ENCODE measurements at regions not wholly inside any gene's neighbourhood (a gene's known extent, or its start where the extent isn't known, plus 50 kb on each side); places are given as distances from the start of the nearest gene placed in this dataset.

- DNase-seq (ENCODE audit: low read depth, low spot score): no peak
Observed at GRCh38 chr10:126783806-126784557, 113.5 kb upstream of the C10orf90 start.

DNA sequence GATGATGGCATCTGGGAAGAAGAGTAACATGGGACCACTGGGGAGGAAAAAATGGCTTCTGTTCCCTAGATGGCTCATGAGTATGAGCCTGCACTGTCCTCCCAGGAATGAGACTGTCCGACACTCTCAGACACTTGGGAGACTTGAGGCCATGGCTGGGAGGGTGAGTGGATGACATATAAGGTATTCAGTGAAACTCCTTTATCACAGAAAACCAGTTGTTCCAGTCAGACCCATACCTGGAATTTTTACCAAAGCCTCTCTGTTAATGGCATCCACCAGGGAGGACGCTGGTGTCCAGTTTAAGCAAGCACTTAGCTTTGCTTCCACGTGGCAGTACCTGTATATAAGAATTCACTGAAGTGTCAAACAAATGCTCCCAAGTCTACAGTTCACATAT lies 116.7 kb upstream of the C10orf90 start:
- no peak for DNase-seq (ENCODE audit: low read depth, low spot score)

- no peak for DNase-seq (ENCODE audit: low read depth, low spot score)
Observed at GRCh38 chr10:126795318-126795717, 109.9 kb upstream of the DOCK1 start.

- DNase-seq (ENCODE audit: low read depth, low spot score): no peak
Observed at GRCh38 chr10:126798649-126799048, 106.6 kb upstream of the DOCK1 start.

DNA sequence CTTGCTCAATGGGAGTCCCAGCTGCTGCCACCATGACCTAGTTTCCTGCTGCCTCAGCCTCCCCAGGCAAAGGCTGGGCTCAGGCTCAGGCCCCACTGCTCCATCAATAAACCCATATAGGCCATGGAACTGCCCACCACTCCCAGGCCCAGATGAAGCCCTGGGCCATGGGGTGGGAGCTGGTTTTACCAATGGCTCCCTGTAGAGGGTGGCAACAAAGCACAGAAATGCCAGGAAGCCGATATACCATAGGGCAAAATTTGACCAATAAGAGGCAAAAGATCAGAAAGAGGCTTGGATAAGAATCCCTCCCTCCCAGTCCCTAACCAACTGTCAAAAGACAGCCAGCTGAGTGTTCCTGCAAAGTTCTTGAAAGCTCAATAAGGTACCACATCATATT lies 101.8 kb upstream of the DOCK1 start:
- DNase-seq (ENCODE audit: low read depth, low spot score): no peak

DNA sequence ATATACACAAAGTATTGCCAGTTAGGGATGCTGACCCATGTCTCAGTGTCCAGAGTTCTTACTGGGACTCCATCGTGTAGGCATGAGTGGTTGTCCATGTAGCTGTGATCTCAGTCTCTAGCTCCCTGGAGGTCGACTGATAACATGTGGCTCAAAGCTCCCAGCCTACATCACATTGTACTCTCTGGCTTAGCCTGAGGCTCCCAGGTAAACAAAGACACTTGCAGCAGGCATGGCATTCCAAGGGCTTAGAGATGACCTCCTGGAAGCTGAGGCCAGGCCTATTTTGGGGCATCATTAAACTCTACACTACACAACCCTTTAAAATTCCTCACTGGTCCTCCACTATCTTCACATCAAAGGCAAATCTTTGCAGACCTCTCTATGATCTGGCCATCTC lies 100.8 kb upstream of the DOCK1 start:
- no peak for DNase-seq (ENCODE audit: low read depth, low spot score)

GRCh38 chr10:126806498-126806897 lies 98.7 kb upstream of the DOCK1 start:
- no peak for DNase-seq (ENCODE audit: low read depth, low spot score)

DNA sequence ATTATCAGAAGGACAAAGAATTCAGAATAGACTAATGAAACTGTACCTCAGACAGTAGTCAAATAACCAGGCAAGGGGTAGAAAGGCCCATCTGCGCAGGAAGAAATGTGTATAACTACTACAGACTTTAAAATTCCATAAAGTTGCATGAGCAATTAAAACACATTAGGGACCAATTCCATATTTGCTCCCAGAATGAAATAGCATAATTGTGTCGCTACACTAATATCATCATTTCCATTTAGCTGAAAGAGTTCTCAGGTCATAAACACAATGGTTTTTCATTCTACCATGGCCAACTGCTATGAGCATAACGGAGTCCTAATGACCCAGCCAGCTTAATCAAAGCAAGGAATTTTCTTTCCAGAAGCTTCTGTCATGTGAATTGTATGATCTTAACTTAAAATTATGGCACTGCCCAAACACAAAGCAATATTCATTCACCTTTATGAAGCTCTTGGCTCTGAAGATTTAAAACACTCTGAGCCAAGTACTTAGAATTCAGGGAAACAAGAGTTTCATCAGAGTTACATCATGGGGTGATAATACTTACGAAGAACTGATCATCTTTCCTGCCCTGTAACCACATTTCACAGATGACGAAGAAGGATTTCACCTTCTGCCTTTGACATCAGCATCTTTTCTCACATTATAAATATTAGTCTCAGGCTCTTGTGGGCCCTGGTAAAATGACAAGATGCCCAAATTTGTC lies 98.1 kb upstream of the DOCK1 start:
- no peak for DNase-seq (ENCODE audit: low read depth, low spot score)

GRCh38 chr10:126808103-126808502 lies 97.1 kb upstream of the DOCK1 start:
- DNase-seq (ENCODE audit: low read depth, low spot score): no peak

DNA sequence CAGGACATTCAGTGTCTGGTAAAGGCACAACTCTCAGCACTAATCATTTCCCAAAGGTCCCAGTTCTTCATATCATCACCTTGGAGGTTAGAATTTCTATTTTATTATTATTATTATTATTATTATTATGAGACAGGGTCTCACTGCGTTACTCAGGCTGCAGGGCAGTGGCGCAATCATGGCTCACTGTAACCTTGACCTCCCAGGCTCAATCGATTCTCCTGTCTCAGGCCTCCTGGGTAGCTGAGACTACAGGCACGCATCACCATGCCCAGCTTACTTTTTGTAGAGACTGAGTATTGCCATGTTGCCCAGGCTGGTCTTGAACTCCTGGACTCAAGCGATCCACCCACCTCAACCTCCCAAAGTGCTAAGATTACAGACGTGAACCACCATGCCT lies 91.8 kb upstream of the DOCK1 start:
- DNase-seq (ENCODE audit: low read depth, low spot score): no peak

- DNase-seq (ENCODE audit: low read depth, low spot score): no peak
Observed at GRCh38 chr10:126833542-126833941, 71.7 kb upstream of the DOCK1 start.

- DNase-seq (ENCODE audit: low read depth, low spot score): no peak
Observed at GRCh38 chr10:126836009-126836408, 69.2 kb upstream of the DOCK1 start.

- no peak for DNase-seq (ENCODE audit: low read depth, low spot score)
Observed at GRCh38 chr10:126838316-126838715, 66.9 kb upstream of the DOCK1 start.

DNA sequence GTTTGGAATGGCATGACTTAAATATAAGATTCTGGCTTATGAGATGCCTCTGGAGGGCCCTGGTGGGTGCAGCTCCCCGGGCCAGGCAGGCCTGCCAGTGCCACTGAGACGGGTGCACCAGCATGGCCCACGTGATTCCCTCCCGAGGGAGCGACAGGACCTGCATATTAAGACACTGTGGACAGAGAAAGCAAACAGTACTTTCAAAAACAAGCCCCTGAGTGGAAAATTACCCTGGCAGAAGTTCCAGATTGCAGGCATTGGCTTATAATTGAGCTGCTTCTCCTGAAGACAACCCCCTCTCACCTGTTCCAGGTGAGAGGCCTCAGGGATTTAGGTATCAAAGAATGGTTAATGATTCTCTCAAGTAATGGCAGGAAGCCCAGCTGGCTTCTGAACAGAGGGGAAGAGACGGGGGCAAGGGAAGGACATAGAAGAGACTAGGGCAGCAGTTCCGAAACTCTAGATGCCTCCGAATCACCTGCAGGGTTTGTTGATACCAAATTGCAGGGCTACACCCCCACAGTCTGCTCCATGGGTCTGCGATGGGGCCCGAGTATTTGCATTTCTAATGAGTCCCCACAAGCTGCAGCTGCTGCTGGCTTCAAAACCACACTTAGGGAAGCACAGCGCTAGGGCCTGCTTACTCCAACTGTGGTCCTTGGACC lies 66.0 kb upstream of the DOCK1 start:
- no peak for DNase-seq (ENCODE audit: low read depth, low spot score)

GRCh38 chr10:126840576-126841135 lies 64.6 kb upstream of the DOCK1 start:
- no peak for DNase-seq (ENCODE audit: low read depth, low spot score)

GRCh38 chr10:126841341-126841895 lies 63.8 kb upstream of the DOCK1 start:
- DNase-seq (ENCODE audit: low read depth, low spot score): no peak

- no peak for DNase-seq (ENCODE audit: low read depth, low spot score)
Observed at GRCh38 chr10:126842356-126842755, 62.9 kb upstream of the DOCK1 start.

GRCh38 chr10:126842836-126843235 lies 62.4 kb upstream of the DOCK1 start:
- no peak for DNase-seq (ENCODE audit: low read depth, low spot score)

DNA sequence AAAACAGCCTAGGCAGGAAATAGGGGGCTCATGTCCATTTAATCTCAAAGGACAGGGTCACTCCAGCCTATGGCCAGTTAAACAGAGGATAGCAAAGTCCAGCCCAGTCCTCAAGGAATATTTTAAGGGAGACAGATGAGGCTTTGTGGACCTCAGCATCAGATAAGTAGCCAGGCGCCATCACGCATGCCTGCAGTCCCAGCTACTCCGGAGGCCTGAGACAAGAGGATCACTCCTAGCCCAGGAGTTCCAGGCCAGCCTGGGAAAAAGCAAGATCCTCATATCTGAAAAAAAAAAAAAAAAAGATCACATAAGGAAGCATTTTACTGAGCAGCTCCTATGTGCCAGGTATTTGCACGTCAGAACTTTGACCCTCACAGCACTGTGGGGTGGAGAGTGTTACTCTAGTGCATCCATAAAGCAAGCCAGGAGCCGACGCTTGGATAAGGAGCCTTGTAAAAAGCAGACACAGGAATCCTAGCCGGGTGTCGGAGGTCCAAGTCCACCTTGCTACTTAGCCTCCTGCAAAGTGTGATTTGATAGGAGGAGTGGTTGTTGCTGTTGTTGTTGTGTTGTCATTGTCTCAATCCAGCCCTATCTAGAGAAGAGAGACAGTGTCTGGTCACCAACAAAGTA lies 61.8 kb upstream of the DOCK1 start:
- DNase-seq (ENCODE audit: low read depth, low spot score): no peak

- no peak for DNase-seq (ENCODE audit: low read depth, low spot score)
Observed at GRCh38 chr10:126844406-126844805, 60.8 kb upstream of the DOCK1 start.

DNA sequence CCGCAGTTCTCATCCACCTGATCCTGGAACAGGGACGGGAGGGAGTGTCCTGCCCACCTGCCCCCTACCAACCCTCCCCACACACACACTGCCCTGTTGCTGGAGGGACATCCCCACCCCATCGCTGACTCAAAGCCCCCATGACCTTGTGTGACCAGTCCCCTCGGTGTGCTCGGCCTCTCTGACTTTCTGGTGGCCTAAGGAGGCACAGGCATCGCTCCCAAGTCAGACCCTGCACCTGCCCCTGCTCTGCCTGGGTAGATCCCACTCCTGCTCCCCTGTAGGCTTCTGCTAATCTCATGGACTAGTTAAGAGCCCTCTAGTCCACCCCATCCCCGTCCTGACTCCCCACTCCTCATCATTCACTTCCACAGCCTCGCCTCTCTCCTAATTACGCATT lies 58.8 kb upstream of the DOCK1 start:
- no peak for DNase-seq (ENCODE audit: low read depth, low spot score)

DNA sequence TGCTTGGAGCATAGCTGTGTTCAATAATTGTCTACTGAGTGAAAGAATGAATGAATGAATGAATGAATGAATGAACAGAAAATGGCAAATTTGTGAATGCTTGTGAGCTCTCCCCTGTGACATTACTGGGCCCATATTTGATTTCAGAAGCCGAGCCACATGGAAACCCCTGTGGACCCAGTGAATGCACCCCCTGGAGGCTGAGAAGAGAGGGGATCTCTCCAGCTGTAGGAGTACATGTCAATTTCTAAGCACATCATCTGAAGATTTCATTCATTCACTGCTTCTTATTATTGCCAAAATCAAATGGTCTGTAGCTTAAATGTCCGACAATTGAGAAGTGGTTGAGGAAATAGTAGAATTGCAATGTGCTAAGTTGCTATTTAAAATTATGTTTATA lies 58.3 kb upstream of the DOCK1 start:
- no peak for DNase-seq (ENCODE audit: low read depth, low spot score)
